ENCODE measurements at regions not wholly inside any gene's neighbourhood (a gene's known extent, or its start where the extent isn't known, plus 50 kb on each side); places are given as distances from the start of the nearest gene placed in this dataset.
"Not testable (repeated sequence)": the region's sequence is repeated elsewhere in the genome, so short reads cannot be mapped to it uniquely, and the experiment has no call there.

GRCh38 chr4:170248029-170248428, 158.3 kb upstream of the AADAT start:
- no peak for DNase-seq

- DNase-seq: no peak
Observed at GRCh38 chr4:170247596-170247995, 157.8 kb upstream of the AADAT start.

DNA sequence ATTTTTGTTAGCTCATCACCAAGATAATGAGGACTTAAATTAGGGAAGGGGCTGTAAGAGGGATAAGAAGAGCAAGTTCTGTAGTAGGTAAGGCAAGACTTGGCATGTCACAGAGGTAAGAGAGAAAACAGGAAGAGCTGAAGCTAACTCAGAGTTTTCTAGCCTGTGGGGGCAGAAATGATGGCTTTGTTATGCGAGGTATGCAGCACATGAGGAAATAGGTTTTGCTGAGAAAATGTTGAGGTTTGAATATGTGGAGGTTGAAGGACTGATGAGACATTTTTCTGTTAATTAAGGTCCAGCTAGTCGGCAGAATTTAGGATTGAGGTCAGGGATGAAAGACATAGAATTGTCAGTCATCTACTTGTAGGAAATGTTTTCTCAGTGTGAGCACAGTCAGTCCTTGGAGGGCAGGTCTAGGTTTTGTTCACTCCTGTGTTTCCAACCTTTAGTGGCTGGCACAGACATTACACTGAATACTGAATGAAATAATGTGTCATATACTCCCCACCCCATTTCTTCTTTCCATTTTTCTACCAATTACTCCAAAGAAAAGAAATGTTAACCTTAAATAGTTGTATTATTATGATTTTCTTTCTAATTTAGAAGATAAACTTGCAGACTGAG, 154.0 kb upstream of the AADAT start:
- no peak for DNase-seq

- no peak for DNase-seq
Observed at GRCh38 chr4:170242471-170242870, 152.7 kb upstream of the AADAT start.

- DNase-seq: no peak
Observed at GRCh38 chr4:170234800-170235199, 145.0 kb upstream of the AADAT start.

DNA sequence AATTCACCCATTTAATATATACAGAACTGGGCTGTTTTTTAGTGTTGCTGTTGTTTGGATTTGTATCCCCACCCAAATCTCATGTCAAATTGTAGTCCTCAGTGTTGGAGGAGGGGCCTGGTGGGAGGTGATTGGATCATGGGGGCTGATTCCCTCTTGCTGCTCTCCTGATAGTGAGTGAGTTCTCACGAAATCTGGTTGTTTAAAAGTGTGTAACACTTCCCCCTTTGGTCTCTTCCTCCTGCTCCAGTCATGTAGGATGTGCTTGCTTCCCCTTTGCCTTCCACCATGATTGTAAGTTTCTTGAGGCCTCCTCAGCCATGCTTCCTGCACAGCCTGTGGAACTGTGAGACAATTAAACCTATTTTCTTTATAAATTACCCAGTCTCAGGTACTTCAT, 141.6 kb upstream of the AADAT start:
- no peak for DNase-seq

- no peak for DNase-seq
Observed at GRCh38 chr4:170230242-170230641, 140.5 kb upstream of the AADAT start.

DNA sequence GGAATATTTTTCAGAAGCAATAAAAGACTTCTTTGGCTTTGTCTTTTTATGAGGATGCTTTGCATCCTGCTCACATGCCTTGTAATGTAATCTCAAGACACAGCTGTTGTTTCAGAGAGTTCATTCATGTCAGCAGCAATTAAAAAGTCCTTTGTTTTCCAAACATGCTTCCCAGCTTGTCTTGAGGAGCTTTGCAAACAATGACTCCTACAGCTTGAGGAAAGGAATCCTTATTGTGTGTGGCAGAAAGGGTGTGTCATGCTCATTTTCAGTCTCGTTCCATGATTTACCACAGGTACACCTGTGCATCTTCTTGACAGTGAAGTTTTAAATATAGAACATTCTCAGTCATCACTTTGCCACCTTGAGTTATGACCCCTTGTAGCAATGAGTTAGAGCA, 139.2 kb upstream of the AADAT start:
- no peak for DNase-seq

- no peak for DNase-seq
Observed at GRCh38 chr4:170227928-170228327, 138.2 kb upstream of the AADAT start.

DNA sequence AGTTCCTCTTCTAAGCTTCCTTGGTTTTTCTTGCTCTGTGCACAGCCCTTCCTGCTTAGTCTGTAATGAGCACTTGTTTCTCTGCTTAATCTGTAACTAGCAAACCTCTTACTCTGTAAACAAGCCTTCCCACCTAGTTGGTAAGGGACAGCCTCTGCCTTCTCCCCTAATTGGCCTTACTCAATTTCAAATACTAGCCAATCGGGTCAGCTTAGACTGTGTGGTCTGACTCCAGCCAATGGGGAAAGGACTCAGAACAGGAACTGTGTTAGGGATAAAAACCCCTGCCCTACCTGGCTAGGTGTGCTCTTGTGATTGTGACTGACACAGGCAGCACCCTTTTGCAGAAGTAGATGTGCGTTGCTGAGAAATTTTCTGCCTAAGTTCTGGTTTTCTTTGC, 136.5 kb upstream of the AADAT start:
- no peak for DNase-seq

GRCh38 chr4:170214731-170215130, 125.0 kb upstream of the AADAT start:
- no peak for DNase-seq

GRCh38 chr4:170214101-170214500, 124.3 kb upstream of the AADAT start:
- no peak for DNase-seq

DNA sequence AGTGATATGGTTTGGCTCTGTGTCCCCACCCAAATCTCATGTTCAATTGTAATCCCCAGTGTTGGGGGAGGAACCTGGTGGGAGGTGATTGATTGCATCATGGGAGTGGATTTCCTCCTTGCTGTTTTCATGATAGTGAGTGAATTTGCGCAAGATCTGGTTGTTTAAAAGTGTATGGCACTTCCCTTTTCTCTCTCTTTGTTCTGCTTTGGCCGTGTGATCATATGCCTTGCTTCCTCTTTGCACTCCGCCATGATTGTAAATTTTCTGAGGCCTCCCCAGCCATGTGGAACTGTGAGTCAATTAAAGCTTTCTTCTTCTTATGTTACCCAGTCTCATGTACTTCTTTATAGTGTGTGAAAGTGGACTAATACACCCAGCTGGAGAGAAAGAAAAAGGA, 113.0 kb upstream of the AADAT start:
- DNase-seq: no peak

DNA sequence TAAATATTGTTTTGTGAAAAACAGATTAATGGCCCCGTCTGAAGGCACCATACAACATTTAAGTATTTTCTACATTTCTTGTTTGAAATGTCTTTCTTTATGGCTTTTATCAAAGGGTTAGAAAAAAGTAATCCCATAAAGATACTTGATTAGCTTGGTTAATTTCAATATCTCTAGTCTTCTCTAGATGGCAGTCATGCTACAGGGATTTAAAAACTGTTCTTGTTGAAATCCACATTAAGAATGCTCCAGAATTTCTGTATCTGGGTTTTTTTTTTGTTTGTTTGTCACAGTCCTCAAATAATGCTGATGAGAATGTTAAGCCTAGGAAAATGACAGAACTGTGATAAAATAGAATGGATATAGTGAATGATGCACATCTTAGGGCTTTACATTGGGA, 109.0 kb upstream of the AADAT start:
- no peak for DNase-seq

GRCh38 chr4:170194794-170195193, 105.0 kb upstream of the AADAT start:
- not testable (repeated sequence) for DNase-seq

- DNase-seq: no peak
Observed at GRCh38 chr4:170193496-170193895, 103.7 kb upstream of the AADAT start.

- no peak for DNase-seq
Observed at GRCh38 chr4:170190265-170190664, 100.5 kb upstream of the AADAT start.

DNA sequence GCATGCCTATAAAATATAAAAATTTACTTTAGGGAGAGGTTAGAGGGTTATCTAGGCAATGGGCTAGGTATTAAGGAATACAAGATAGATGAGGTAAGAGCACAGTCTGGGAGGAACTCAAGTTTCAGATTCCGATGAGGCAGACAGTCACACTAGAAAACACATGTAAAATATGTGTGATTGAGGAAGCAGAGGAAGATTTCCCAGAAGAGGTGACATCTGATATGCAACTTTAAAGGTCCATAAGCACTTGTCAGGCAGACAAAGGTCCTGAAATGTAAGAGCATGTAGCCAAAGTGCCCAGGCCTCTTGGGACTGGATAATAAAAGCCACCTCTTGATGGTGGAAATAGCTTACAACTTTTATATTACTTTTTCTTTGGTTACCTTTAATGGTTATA, 81.1 kb upstream of the AADAT start:
- DNase-seq: no peak

GRCh38 chr4:170169699-170170098, 79.9 kb upstream of the AADAT start:
- DNase-seq: no peak

GRCh38 chr4:170167678-170168077, 77.9 kb upstream of the AADAT start:
- DNase-seq: no peak

GRCh38 chr4:170166193-170166592, 76.4 kb upstream of the AADAT start:
- not testable (repeated sequence) for DNase-seq

GRCh38 chr4:170162416-170162815, 72.7 kb upstream of the AADAT start:
- no peak for DNase-seq

GRCh38 chr4:170157670-170158069, 67.9 kb upstream of the AADAT start:
- DNase-seq: no peak

- DNase-seq: no peak
Observed at GRCh38 chr4:170145120-170145519, 55.4 kb upstream of the AADAT start.

GRCh38 chr4:170139764-170140163, 50.0 kb upstream of the AADAT start:
- DNase-seq: no peak
